Pancreas (tissue), 10 donors: ENCODE measurements at regions not wholly inside any gene's neighbourhood (a gene's known extent, or its start where the extent isn't known, plus 50 kb on each side); places are given as distances from the start of the nearest gene placed in this dataset.

Experiments
- ATAC-seq, 4 donors: fragments of 200-7000 bp; cut with Tn5 transposase; one replicate each; pipeline versions ENCODE4 v1.8.0 to v1.9.1; 2020; ENCODE audit warnings: mild to moderate bottlenecking in 4 of 4, moderate library complexity in 4 of 4
- DNase-seq, 6 donors: peaks; one replicate each; pipeline ENCODE4 v3.0.0-alpha.2; 2020
- FAIRE-seq: peaks from 2 replicates; lab custom pipeline; 2012; peaks lifted over from hg19 to GRCh38; lab: Jason Lieb, UNC
- H3K27ac ChIP-seq, 4 donors: fragments of 200-600 bp; sonication (generic); 1 replicate in 3 of 4; 2 replicates in 1 of 4; pipeline versions ENCODE4 v1.5.0 to v1.8.0; 2020
- H3K27me3 ChIP-seq, 4 donors: fragments of 200-600 bp; one replicate each; pipeline ENCODE4 v1.8.0; 2021
- H3K36me3 ChIP-seq, 3 donors: fragments of 200-600 bp; sonication (generic) in 1 of 3; one replicate each; pipeline versions ENCODE4 v1.5.0 to v1.8.0; 2020 to 2021
- H3K4me1 ChIP-seq, 3 donors: fragments of 200-600 bp; one replicate each; pipeline ENCODE4 v1.8.0; 2021
- H3K4me3 ChIP-seq, 4 donors: fragments of 200-600 bp; sonication (generic) in 2 of 4; one replicate each; pipeline versions ENCODE4 v1.5.0 to v1.8.0; 2020 to 2021
- H3K9me3 ChIP-seq, 4 donors: fragments of 200-600 bp; one replicate each; pipeline ENCODE4 v1.8.0; 2021
- WGBS, 2 donors: extraction: QIAGEN DNeasy Blood & Tissue Kit; methylation state at CpG; one replicate each; pipeline ENCODE4 v1.1.7; 2013; 5-methylcytosine and 5-hydroxymethylcytosine counted together
- intact Hi-C, 3 donors: fragments of 100-400 bp; cut with DNase I; formaldehyde crosslinking; loops; one replicate each; pipeline versions ENCODE4 v1.11.1 to v1.14.2; 2022
- TF ChIP-seq, protein P1 (sequence below), 4 donors: fragments of 200-600 bp; sonication (generic) in 3 of 4; IDR thresholded peaks; one replicate each; pipeline versions ENCODE4 v1.5.0 to v1.8.0; 2021; ENCODE audit warnings: antibody characterized with exemption in 4 of 4
- donor health status: healthy with polysubstance abuse.
- donor health status: DM: no; HTN: no; CAD: no; lungs with moderate emphysema.
- donor health status: DM: no; HTN: no; CAD: no.
- donor health status: control.
- donor health status: control.
- donor health status: Bipolar disorder and iron deficiency.
- donor health status: DM: yes; HTN: yes; CAD: no.
- donor health status: DM: no; HTN: no; CAD: no.
- donor health status: DM: no; HTN: no; CAD: no.
- donor health status: DM: yes; HTN: yes; CAD: no.

- intact Hi-C loops, result loop anchor here in 1 of 3 donors (10.0 kb wide), 1 partner anchor 64 kb away; no protein-coding TSS in a partner anchor
- Histone ChIP-seq H3K9me3 (no peaks in the 10 kb centered on the region), H3K27me3 (no peaks in the 10 kb centered on the region), H3K36me3 (no peaks in the 10 kb centered on the region), H3K4me3 (no peak overlapping the region), H3K27ac (no peak overlapping the region), H3K4me1 (no peaks in the 10 kb centered on the region)
- DNase-seq (no peak), FAIRE-seq (no peak), ATAC-seq (no peak)
- TF ChIP-seq, protein P1, sequence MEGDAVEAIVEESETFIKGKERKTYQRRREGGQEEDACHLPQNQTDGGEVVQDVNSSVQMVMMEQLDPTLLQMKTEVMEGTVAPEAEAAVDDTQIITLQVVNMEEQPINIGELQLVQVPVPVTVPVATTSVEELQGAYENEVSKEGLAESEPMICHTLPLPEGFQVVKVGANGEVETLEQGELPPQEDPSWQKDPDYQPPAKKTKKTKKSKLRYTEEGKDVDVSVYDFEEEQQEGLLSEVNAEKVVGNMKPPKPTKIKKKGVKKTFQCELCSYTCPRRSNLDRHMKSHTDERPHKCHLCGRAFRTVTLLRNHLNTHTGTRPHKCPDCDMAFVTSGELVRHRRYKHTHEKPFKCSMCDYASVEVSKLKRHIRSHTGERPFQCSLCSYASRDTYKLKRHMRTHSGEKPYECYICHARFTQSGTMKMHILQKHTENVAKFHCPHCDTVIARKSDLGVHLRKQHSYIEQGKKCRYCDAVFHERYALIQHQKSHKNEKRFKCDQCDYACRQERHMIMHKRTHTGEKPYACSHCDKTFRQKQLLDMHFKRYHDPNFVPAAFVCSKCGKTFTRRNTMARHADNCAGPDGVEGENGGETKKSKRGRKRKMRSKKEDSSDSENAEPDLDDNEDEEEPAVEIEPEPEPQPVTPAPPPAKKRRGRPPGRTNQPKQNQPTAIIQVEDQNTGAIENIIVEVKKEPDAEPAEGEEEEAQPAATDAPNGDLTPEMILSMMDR (IDR thresholded peaks at IDR 0.05), result no peak
- WGBS, 2 donors, result 78 to 85% methylated on average over 4 of the region's 4 CpGs
Measured at GRCh38 chr16:9338510-9338909, 247.1 kb downstream of the HAPSTR1 start.

- H3K4me1 ChIP-seq, result no peaks in the 10 kb centered on the region
- no peak overlapping the region for H3K27ac ChIP-seq
- WGBS, 2 donors, result 82 to 84% methylated on average over 15 of the region's 15 CpGs
- no peak for ATAC-seq
- no peak overlapping the region for H3K4me3 ChIP-seq
- H3K27me3 ChIP-seq, result no peaks in the 10 kb centered on the region
- no peak for FAIRE-seq
- no peak for DNase-seq
- H3K9me3 ChIP-seq, result no peaks in the 10 kb centered on the region
- intact Hi-C loops, result no loop called here
- TF ChIP-seq, protein P1 (IDR thresholded peaks at IDR 0.05), result no peak
- H3K36me3 ChIP-seq, result no peaks in the 10 kb centered on the region
Measured at GRCh38 chr16:9340526-9341256, 249.2 kb downstream of the HAPSTR1 start.

DNA sequence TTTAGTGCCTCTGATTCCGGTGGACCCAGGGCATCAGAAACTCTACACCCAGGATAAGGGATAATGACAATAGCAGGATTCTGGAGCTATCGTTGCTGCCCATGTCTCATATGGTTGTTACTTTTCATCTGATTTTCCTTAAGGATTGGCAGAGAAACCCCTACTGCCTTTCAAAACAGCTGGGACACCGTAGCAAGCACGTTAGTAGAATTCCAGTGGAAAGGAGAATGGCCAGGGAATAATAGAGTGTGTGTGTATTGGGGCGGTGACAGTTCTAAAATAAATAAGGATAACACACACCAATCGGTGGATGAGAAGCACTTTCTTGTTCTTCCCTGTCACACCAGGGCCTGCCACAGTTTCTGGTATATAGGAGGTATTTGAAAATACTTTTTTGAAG is 251.8 kb downstream of the HAPSTR1 start:
- Histone ChIP-seq H3K4me3 (no peak overlapping the region), H3K27ac (no peak overlapping the region), H3K9me3 (no peaks in the 10 kb centered on the region), H3K4me1 (no peaks in the 10 kb centered on the region), H3K36me3 (no peaks in the 10 kb centered on the region), H3K27me3 (no peaks in the 10 kb centered on the region)
- TF ChIP-seq, protein P1 (IDR thresholded peaks at IDR 0.05), result no peak
- no peak for ATAC-seq
- WGBS, 2 donors, result 75 to 77% methylated on average over 6 of the region's 6 CpGs
- no peak for DNase-seq
- FAIRE-seq, result no peak
- intact Hi-C loops, result no loop called here

GRCh38 chr16:9344508-9344907 is 253.1 kb downstream of the HAPSTR1 start:
- H3K27me3 ChIP-seq, result no peaks in the 10 kb centered on the region
- TF ChIP-seq, protein P1 (IDR thresholded peaks at IDR 0.05), result no peak
- ATAC-seq (no peak), DNase-seq (no peak), FAIRE-seq (no peak)
- H3K9me3 ChIP-seq, result no peaks in the 10 kb centered on the region
- no peaks in the 10 kb centered on the region for H3K4me1 ChIP-seq
- 61 to 88% methylated on average over 4 of the region's 4 CpGs for WGBS, 2 donors
- no peak overlapping the region for H3K27ac ChIP-seq
- no peak overlapping the region for H3K4me3 ChIP-seq
- intact Hi-C loops, result no loop called here
- no peaks in the 10 kb centered on the region for H3K36me3 ChIP-seq

- Histone ChIP-seq H3K27me3 (no peaks in the 10 kb centered on the region), H3K4me3 (no peak overlapping the region), H3K4me1 (no peaks in the 10 kb centered on the region), H3K9me3 (no peaks in the 10 kb centered on the region), H3K27ac (no peak overlapping the region), H3K36me3 (no peaks in the 10 kb centered on the region)
- ATAC-seq (no peak), FAIRE-seq (no peak), DNase-seq (no peak)
- intact Hi-C loops, result no loop called here
- TF ChIP-seq, protein P1 (IDR thresholded peaks at IDR 0.05), result no peak
- WGBS, 2 donors, result 86 to 90% methylated on average over 9 of the region's 9 CpGs
Measured at GRCh38 chr16:9345046-9345445, 253.6 kb downstream of the HAPSTR1 start.
